ENCODE measurements at regions not wholly inside any gene's neighbourhood (a gene's known extent, or its start where the extent isn't known, plus 50 kb on each side); places are given as distances from the start of the nearest gene placed in this dataset.

- TF ChIP-seq POLR2A (IDR thresholded peaks at IDR 0.05; ENCODE audit: low read depth, low read length) (no peak), POLR2AphosphoS5 (IDR thresholded peaks at IDR 0.05; ENCODE audit: low read depth, low read length) (no peak)
Measured at GRCh38 chr3:72597043-72597442, 251.2 kb downstream of the SHQ1 start.
